Smooth muscle cell (in vitro differentiated cells): ENCODE measurements at regions not wholly inside any gene's neighbourhood (a gene's known extent, or its start where the extent isn't known, plus 50 kb on each side); places are given as distances from the start of the nearest gene placed in this dataset.
A peak's percentile ranks its signal among the peaks of the same experiment; 100 is the strongest.

Experiments used
- DNase-seq: peaks from one replicate; lab custom pipeline; 2025; ENCODE audit not compliant: unreplicated experiment; lab: John Stamatoyannopoulos, UW
- H2AFZ ChIP-seq: fragments of 200-600 bp; sonication (generic); 2 replicates; pipeline ENCODE4 v1.6.0; 2016; ENCODE audit warnings: antibody characterized with exemption, low read depth, mild to moderate bottlenecking
- H3F3A ChIP-seq: fragments of 200-600 bp; sonication (generic); 2 replicates; pipeline ENCODE4 v1.6.0; 2017; ENCODE audit warnings: antibody characterized with exemption, low read depth
- H3K27ac ChIP-seq: fragments of 200-600 bp; sonication (generic); 2 replicates; pipeline ENCODE4 v1.5.1; 2016; ENCODE audit warnings: low read depth, mild to moderate bottlenecking
- H3K27me3 ChIP-seq: fragments of 200-600 bp; sonication (generic); 2 replicates; pipeline ENCODE4 v1.6.1; 2016; ENCODE audit warnings: low read depth, mild to moderate bottlenecking
- H3K36me3 ChIP-seq: fragments of 200-600 bp; sonication (generic); 2 replicates; pipeline ENCODE4 v1.5.1; 2016; ENCODE audit warnings: low read depth
- H3K4me1 ChIP-seq: fragments of 200-600 bp; sonication (generic); 2 replicates; pipeline ENCODE4 v1.5.1; 2016; ENCODE audit warnings: low read depth
- H3K4me2 ChIP-seq: fragments of 200-600 bp; sonication (generic); 2 replicates; pipeline ENCODE4 v1.6.0; 2016; ENCODE audit warnings: mild to moderate bottlenecking
- H3K4me3 ChIP-seq: fragments of 200-600 bp; sonication (generic); 2 replicates; pipeline ENCODE4 v1.5.1; 2016; ENCODE audit warnings: mild to moderate bottlenecking
- H3K79me2 ChIP-seq: fragments of 200-600 bp; sonication (generic); 2 replicates; pipeline ENCODE4 v1.6.0; 2016; ENCODE audit warnings: low read depth, mild to moderate bottlenecking
- H3K9ac ChIP-seq: fragments of 200-600 bp; sonication (generic); 2 replicates; pipeline ENCODE4 v1.6.0; 2016; ENCODE audit warnings: low read depth
- H3K9me3 ChIP-seq: fragments of 200-600 bp; sonication (generic); replicated peaks from 2 replicates; pipeline ENCODE4 v1.5.1; 2016; ENCODE audit warnings: low read depth
- H4K20me1 ChIP-seq: fragments of 200-600 bp; sonication (generic); 2 replicates; pipeline ENCODE4 v1.6.0; 2016; ENCODE audit warnings: low read depth
- WGBS: methylation state at CpG from one replicate; pipeline ENCODE4 v1.1.7; 2016; ENCODE audit warnings: low lambda C conversion rate; 5-methylcytosine and 5-hydroxymethylcytosine counted together
- TF ChIP-seq, protein P1 (sequence below): fragments of 200-600 bp; sonication (generic); IDR thresholded peaks from 2 replicates; pipeline ENCODE4 v1.5.1; 2017; ENCODE audit warnings: borderline replicate concordance, mild to moderate bottlenecking, antibody characterized with exemption; ENCODE audit not compliant: insufficient read depth, poor library complexity, severe bottlenecking

- H3K27ac ChIP-seq = no peak overlapping the region
- TF ChIP-seq, protein P1, sequence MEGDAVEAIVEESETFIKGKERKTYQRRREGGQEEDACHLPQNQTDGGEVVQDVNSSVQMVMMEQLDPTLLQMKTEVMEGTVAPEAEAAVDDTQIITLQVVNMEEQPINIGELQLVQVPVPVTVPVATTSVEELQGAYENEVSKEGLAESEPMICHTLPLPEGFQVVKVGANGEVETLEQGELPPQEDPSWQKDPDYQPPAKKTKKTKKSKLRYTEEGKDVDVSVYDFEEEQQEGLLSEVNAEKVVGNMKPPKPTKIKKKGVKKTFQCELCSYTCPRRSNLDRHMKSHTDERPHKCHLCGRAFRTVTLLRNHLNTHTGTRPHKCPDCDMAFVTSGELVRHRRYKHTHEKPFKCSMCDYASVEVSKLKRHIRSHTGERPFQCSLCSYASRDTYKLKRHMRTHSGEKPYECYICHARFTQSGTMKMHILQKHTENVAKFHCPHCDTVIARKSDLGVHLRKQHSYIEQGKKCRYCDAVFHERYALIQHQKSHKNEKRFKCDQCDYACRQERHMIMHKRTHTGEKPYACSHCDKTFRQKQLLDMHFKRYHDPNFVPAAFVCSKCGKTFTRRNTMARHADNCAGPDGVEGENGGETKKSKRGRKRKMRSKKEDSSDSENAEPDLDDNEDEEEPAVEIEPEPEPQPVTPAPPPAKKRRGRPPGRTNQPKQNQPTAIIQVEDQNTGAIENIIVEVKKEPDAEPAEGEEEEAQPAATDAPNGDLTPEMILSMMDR = no peak
- H3K4me1 ChIP-seq = no peaks in the 10 kb centered on the region
- no peak overlapping the region for H2AFZ ChIP-seq
- no peak overlapping the region for H3K4me3 ChIP-seq
- no peaks in the 10 kb centered on the region for H3K9me3 ChIP-seq
- no peaks in the 10 kb centered on the region for H3F3A ChIP-seq
- H3K27me3 ChIP-seq = no peaks in the 10 kb centered on the region
- H3K4me2 ChIP-seq = peak overlapping the region; percentile 43
- H4K20me1 ChIP-seq = no peaks in the 10 kb centered on the region
- H3K36me3 ChIP-seq = no peaks in the 10 kb centered on the region
- DNase-seq = no peak
- H3K9ac ChIP-seq = no peak overlapping the region
- H3K79me2 ChIP-seq = no peaks in the 10 kb centered on the region
- WGBS = 54% methylated on average over 14 of the region's 14 CpGs
Measured at GRCh38 chr16:73304008-73304774, 256.3 kb upstream of the ZFHX3 start.

GRCh38 chr16:73302942-73303341 lies 255.0 kb upstream of the ZFHX3 start:
- H4K20me1 ChIP-seq = no peaks in the 10 kb centered on the region

DNA sequence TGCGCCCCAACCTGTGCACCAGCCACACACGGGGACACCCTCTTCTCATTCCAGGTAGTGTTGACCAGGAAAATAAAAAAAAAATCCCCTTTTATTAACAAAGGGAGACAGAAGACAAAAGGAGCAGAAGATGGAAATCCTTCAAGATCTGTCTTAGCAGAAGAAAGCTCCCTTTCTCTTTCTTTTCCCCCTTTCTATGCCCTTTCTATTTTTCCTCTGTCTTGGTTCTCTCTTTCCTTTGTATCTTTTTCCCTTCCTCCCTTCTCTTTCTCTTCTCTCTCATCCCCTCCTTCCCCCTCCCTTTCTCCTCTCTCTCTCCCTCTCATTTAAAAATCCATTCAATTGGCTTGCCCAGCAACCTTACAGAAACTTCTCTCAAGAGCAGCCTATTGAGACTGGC lies 254.1 kb upstream of the ZFHX3 start:
- peaks cover 8% of the 10 kb centered on the region for H3K4me1 ChIP-seq
- no peak for DNase-seq
- no peaks in the 10 kb centered on the region for H3K9me3 ChIP-seq
- no peaks in the 10 kb centered on the region for H3K27me3 ChIP-seq
- no peaks in the 10 kb centered on the region for H3F3A ChIP-seq
- no peak overlapping the region for H3K4me2 ChIP-seq
- no peaks in the 10 kb centered on the region for H3K36me3 ChIP-seq
- no peak overlapping the region for H2AFZ ChIP-seq
- H3K27ac ChIP-seq = no peak overlapping the region
- H3K4me3 ChIP-seq = no peak overlapping the region
- H3K79me2 ChIP-seq = no peaks in the 10 kb centered on the region
- no peaks in the 10 kb centered on the region for H4K20me1 ChIP-seq
- no peak overlapping the region for H3K9ac ChIP-seq
- 98% methylated on average over 2 of the region's 2 CpGs for WGBS
- TF ChIP-seq, protein P1 = no peak

More at GRCh38 chr16:73302942-73303341, 255.0 kb upstream of the ZFHX3 start:
- DNase-seq = no peak
- WGBS = 96% methylated on average over 3 of the region's 3 CpGs
- Histone ChIP-seq H3F3A (no peaks in the 10 kb centered on the region), H3K9ac (no peak overlapping the region), H3K4me1 (peaks cover 8% of the 10 kb centered on the region), H2AFZ (no peak overlapping the region), H3K27me3 (no peaks in the 10 kb centered on the region), H3K79me2 (no peaks in the 10 kb centered on the region), H3K27ac (no peak overlapping the region), H3K4me3 (no peak overlapping the region), H3K36me3 (no peaks in the 10 kb centered on the region), H3K4me2 (no peak overlapping the region), H3K9me3 (no peaks in the 10 kb centered on the region)
- TF ChIP-seq, protein P1 = no peak

- no peak overlapping the region for H3K4me3 ChIP-seq
- WGBS = 66% methylated on average over 7 of the region's 7 CpGs
- no peaks in the 10 kb centered on the region for H3K27me3 ChIP-seq
- H3K4me2 ChIP-seq = no peak overlapping the region
- no peaks in the 10 kb centered on the region for H3K36me3 ChIP-seq
- H4K20me1 ChIP-seq = no peaks in the 10 kb centered on the region
- H3K9ac ChIP-seq = no peak overlapping the region
- peaks cover 8% of the 10 kb centered on the region for H3K4me1 ChIP-seq
- TF ChIP-seq, protein P1 = no peak
- H3K79me2 ChIP-seq = no peaks in the 10 kb centered on the region
- H3F3A ChIP-seq = no peaks in the 10 kb centered on the region
- no peak for DNase-seq
- no peak overlapping the region for H3K27ac ChIP-seq
- no peaks in the 10 kb centered on the region for H3K9me3 ChIP-seq
- H2AFZ ChIP-seq = no peak overlapping the region
Measured at GRCh38 chr16:73299346-73299745, 251.4 kb upstream of the ZFHX3 start.
